SK-N-SH (cell line): ENCODE measurements at regions not wholly inside any gene's neighbourhood (a gene's known extent, or its start where the extent isn't known, plus 50 kb on each side); places are given as distances from the start of the nearest gene placed in this dataset.

ENCODE experiments used
- CTCF ChIP-seq: fragments of 200-600 bp; sonication (generic); IDR thresholded peaks from 2 replicates; pipeline ENCODE4 v1.6.1; 2017; ENCODE audit warnings: antibody characterized with exemption, mild to moderate bottlenecking, moderate library complexity
- EP300 ChIP-seq, 2 experiments: IDR thresholded peaks; 2 replicates each; pipeline versions ENCODE4 v1.4.0 to v1.6.1; 2012; ENCODE audit warnings: borderline replicate concordance in 1 of 2, low read depth in 1 of 2, low read length in 1 of 2
- PBX3 ChIP-seq: IDR thresholded peaks from 2 replicates; pipeline ENCODE4; 2012
- RCOR1 ChIP-seq: fragments of 150-350 bp; IDR thresholded peaks from 2 replicates; pipeline ENCODE4 v1.6.1; 2017; ENCODE audit warnings: antibody characterized with exemption, low read length
- TAF1 ChIP-seq: IDR thresholded peaks from 2 replicates; pipeline ENCODE4 v1.6.1; 2012; ENCODE audit warnings: low read depth, mild to moderate bottlenecking, low read length, moderate library complexity, borderline replicate concordance
- ZBTB33 ChIP-seq: IDR thresholded peaks from 2 replicates; pipeline ENCODE4 v1.4.0; 2012; ENCODE audit warnings: low read depth, borderline replicate concordance

- TF ChIP-seq RCOR1 (no peak), CTCF (no peak), ZBTB33 (no peak), PBX3 (no peak), TAF1 (no peak), EP300 (IDR thresholded peaks at IDR 0.05; ENCODE audit: borderline replicate concordance in 1 of 2, low read depth in 1 of 2, low read length in 1 of 2) (no peak)
These were observed 191.0 kb downstream of the NDUFA10 start for GRCh38 chr2:239834143-239834542.
